MM.1S (cell line): ENCODE measurements at regions not wholly inside any gene's neighbourhood (a gene's known extent, or its start where the extent isn't known, plus 50 kb on each side); places are given as distances from the start of the nearest gene placed in this dataset.

ENCODE experiments used
- DNase-seq: peaks from one replicate; pipeline ENCODE4 v3.0.0-alpha.2; 2015
- H2AFZ ChIP-seq: fragments of 300-600 bp; sonication (generic); 2 replicates; pipeline ENCODE4 v1.6.0; 2016; ENCODE audit warnings: antibody characterized with exemption, low read length
- H3F3A ChIP-seq: fragments of 300-600 bp; sonication (generic); 2 replicates; pipeline ENCODE4 v1.6.1; 2016; ENCODE audit warnings: mild to moderate bottlenecking, antibody characterized with exemption, low read length, moderate library complexity, mixed read lengths; ENCODE audit not compliant: insufficient read depth
- H3K27ac ChIP-seq: fragments of 300-600 bp; sonication (generic); 2 replicates; pipeline ENCODE4 v1.5.1; 2016; ENCODE audit warnings: mild to moderate bottlenecking, low read length
- H3K27me3 ChIP-seq: fragments of 300-600 bp; sonication (generic); replicated peaks from 2 replicates; pipeline ENCODE4 v1.6.0; 2016; ENCODE audit warnings: low read length; ENCODE audit not compliant: insufficient read depth
- H3K36me3 ChIP-seq: fragments of 300-600 bp; sonication (generic); replicated peaks from 2 replicates; pipeline ENCODE4 v1.6.1; 2016; ENCODE audit warnings: mild to moderate bottlenecking, low read length, mixed read lengths; ENCODE audit not compliant: insufficient read depth
- H3K4me1 ChIP-seq: fragments of 300-600 bp; sonication (generic); 2 replicates; pipeline ENCODE4 v1.6.1; 2016; ENCODE audit warnings: low read length, mixed read lengths
- H3K4me2 ChIP-seq: fragments of 300-600 bp; sonication (generic); 2 replicates; pipeline ENCODE4 v1.6.0; 2016; ENCODE audit warnings: low read depth, low read length
- H3K4me3 ChIP-seq: fragments of 300-600 bp; sonication (generic); 2 replicates; pipeline ENCODE4 v1.5.1; 2016; ENCODE audit warnings: low read length, mixed read lengths
- H3K79me2 ChIP-seq: fragments of 300-600 bp; sonication (generic); 2 replicates; pipeline ENCODE4 v1.6.1; 2016; ENCODE audit warnings: mixed run types, low read length, mixed read lengths
- H3K9ac ChIP-seq: fragments of 300-600 bp; sonication (generic); 2 replicates; pipeline ENCODE4 v1.6.1; 2016; ENCODE audit warnings: low read length, mixed read lengths
- H3K9me2 ChIP-seq: fragments of 300-600 bp; sonication (generic); replicated peaks from 2 replicates; pipeline ENCODE4 v1.6.1; 2016; ENCODE audit warnings: mild to moderate bottlenecking, low read length, mixed read lengths; ENCODE audit not compliant: insufficient read depth
- H3K9me3 ChIP-seq: fragments of 300-600 bp; sonication (generic); replicated peaks from 2 replicates; pipeline ENCODE4 v1.6.1; 2016; ENCODE audit warnings: mild to moderate bottlenecking, low read length, mixed read lengths; ENCODE audit not compliant: insufficient read depth
- H4K20me1 ChIP-seq: fragments of 300-600 bp; sonication (generic); 2 replicates; pipeline ENCODE4 v1.6.1; 2016; ENCODE audit warnings: mild to moderate bottlenecking, low read length, moderate library complexity, mixed read lengths; ENCODE audit not compliant: insufficient read depth
- EZH2 ChIP-seq: fragments of 300-600 bp; sonication (generic); optimal IDR thresholded peaks from 2 replicates; pipeline ENCODE3; 2017; ENCODE audit warnings: low read depth, mild to moderate bottlenecking, antibody characterized with exemption, low read length, mixed read lengths
- EZH2phosphoT487 ChIP-seq: fragments of 300-600 bp; sonication (generic); IDR thresholded peaks from 2 replicates; pipeline ENCODE4 v1.6.1; 2018; ENCODE audit warnings: antibody characterized with exemption, low read length
- TF ChIP-seq, protein P1 (sequence below): fragments of 300-600 bp; sonication (generic); IDR thresholded peaks from 2 replicates; pipeline ENCODE4 v1.5.1; 2016; ENCODE audit warnings: antibody characterized with exemption, low read length, mixed read lengths

DNA sequence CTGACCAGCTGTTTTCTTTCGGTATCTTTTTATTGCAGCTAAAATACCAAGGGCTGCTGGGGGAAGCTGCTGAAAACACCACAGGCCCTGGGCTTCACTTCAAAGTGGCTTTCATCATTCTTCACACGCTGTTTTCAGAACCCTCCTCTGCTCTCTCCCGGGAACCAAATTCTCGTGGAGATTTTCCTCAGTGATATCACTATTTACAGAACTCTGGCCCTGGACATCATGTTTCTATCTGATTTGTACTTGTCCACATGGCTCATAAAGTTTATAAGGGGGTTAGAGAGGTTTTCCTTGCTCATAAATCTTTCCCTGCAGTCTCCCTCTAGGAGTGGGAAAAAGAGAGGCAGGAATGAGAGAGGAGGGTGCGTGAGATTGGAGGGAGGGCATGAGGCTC lies 177.4 kb upstream of the NPVF start:
- H3K27me3 ChIP-seq = no peaks in the 10 kb centered on the region
- H3K9ac ChIP-seq = no peak overlapping the region
- no peak overlapping the region for H3K4me3 ChIP-seq
- no peaks in the 10 kb centered on the region for H3K4me1 ChIP-seq
- no peak overlapping the region for H3K4me2 ChIP-seq
- H3K9me3 ChIP-seq = no peaks in the 10 kb centered on the region
- H2AFZ ChIP-seq = no peak overlapping the region
- DNase-seq = no peak
- no peaks in the 10 kb centered on the region for H3K79me2 ChIP-seq
- no peaks in the 10 kb centered on the region for H4K20me1 ChIP-seq
- H3K9me2 ChIP-seq = no peaks in the 10 kb centered on the region
- TF ChIP-seq EZH2 (no peak), EZH2phosphoT487 (no peak)
- TF ChIP-seq, protein P1, sequence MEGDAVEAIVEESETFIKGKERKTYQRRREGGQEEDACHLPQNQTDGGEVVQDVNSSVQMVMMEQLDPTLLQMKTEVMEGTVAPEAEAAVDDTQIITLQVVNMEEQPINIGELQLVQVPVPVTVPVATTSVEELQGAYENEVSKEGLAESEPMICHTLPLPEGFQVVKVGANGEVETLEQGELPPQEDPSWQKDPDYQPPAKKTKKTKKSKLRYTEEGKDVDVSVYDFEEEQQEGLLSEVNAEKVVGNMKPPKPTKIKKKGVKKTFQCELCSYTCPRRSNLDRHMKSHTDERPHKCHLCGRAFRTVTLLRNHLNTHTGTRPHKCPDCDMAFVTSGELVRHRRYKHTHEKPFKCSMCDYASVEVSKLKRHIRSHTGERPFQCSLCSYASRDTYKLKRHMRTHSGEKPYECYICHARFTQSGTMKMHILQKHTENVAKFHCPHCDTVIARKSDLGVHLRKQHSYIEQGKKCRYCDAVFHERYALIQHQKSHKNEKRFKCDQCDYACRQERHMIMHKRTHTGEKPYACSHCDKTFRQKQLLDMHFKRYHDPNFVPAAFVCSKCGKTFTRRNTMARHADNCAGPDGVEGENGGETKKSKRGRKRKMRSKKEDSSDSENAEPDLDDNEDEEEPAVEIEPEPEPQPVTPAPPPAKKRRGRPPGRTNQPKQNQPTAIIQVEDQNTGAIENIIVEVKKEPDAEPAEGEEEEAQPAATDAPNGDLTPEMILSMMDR = no peak
- H3K36me3 ChIP-seq = no peaks in the 10 kb centered on the region
- H3F3A ChIP-seq = no peaks in the 10 kb centered on the region
- H3K27ac ChIP-seq = no peak overlapping the region

DNA sequence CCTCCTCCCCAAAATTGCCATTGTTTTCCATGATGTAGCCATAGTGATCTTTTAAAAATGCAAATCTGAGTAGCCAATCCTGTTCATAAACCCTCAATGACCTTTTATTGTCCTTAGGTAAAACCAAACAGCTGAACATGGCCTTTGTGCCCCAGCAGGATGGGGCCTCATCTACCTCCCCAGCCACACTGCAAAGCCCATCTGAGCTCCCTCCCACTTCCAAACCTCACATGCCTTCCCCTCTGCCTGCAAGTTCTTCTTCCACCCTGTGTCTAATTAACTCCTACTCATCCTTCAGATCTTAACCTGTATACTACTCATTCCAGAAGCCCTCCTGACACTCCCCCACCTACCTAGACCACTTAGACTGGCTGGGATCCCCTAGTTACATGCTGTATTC lies 178.8 kb upstream of the NPVF start:
- Histone ChIP-seq H3K4me2 (no peak overlapping the region), H3K27ac (no peak overlapping the region), H3K79me2 (no peaks in the 10 kb centered on the region), H3K9ac (no peak overlapping the region), H3F3A (no peaks in the 10 kb centered on the region), H3K4me3 (no peak overlapping the region), H3K9me3 (no peaks in the 10 kb centered on the region), H3K27me3 (no peaks in the 10 kb centered on the region), H4K20me1 (no peaks in the 10 kb centered on the region), H2AFZ (no peak overlapping the region), H3K36me3 (no peaks in the 10 kb centered on the region), H3K9me2 (no peaks in the 10 kb centered on the region), H3K4me1 (no peaks in the 10 kb centered on the region)
- TF ChIP-seq EZH2phosphoT487 = no peak
- no peak for DNase-seq

DNA sequence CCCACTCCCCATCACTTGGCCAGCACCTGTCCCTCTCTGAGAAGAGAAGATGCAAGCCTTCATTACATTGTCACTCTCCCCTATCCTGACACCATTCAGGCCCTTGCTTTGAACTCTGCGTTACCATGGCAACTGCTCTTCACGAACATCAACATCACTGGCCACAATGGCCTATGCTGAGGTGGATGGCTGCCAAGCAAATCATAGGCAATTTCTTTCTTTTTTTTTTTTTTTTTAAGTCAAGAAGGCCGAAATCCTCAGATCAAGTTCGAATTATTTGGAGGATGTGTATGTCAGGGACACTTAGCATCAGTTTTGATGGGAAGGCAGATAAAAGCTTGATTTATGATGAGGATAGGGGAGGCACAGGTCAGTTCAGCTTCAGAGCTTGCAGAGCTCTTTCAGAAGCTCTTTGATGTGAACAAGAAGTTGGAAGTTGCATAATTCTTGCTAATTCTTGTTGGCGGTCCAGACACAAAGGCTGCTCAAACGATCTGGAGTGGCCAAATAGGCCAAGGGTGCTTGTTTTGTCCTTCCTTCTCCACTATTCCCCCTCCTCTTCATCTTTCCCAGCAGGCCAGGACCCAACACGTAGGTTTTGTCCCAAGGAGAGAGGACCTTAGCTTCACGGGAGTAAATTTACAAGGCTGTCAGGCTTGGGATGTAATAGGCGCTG lies 179.9 kb upstream of the NPVF start:
- no peaks in the 10 kb centered on the region for H3K4me1 ChIP-seq
- H3K27ac ChIP-seq = no peak overlapping the region
- no peak overlapping the region for H3K4me2 ChIP-seq
- no peak overlapping the region for H3K9ac ChIP-seq
- no peak for DNase-seq
- no peaks in the 10 kb centered on the region for H3K9me3 ChIP-seq
- no peaks in the 10 kb centered on the region for H3K79me2 ChIP-seq
- no peaks in the 10 kb centered on the region for H3F3A ChIP-seq
- no peaks in the 10 kb centered on the region for H4K20me1 ChIP-seq
- no peak overlapping the region for H2AFZ ChIP-seq
- H3K4me3 ChIP-seq = no peak overlapping the region
- no peaks in the 10 kb centered on the region for H3K9me2 ChIP-seq
- TF ChIP-seq EZH2 (no peak), EZH2phosphoT487 (no peak)
- TF ChIP-seq, protein P1 = no peak
- no peaks in the 10 kb centered on the region for H3K36me3 ChIP-seq
- H3K27me3 ChIP-seq = no peaks in the 10 kb centered on the region

DNA sequence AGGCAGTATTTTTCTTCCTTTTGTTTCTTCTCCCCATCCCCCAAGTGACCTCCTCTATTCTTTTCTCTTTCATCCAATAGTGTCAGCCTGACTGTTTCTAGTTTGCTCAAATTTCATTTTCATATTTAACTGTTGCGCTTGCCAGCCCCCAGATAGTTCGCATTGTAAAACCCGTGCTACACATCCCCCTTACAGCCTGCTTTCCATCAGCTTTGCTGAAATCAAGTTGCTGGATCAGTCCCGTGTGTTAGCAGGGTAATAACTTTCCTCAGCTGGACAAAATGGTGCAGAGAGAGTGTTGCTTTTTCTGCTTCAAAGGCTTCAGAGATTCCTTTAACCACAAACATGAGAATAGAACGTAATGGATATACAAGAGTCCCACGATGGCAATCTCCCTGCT lies 180.6 kb upstream of the NPVF start:
- H2AFZ ChIP-seq = no peak overlapping the region
- no peaks in the 10 kb centered on the region for H4K20me1 ChIP-seq
- no peak overlapping the region for H3K27ac ChIP-seq
- no peak overlapping the region for H3K9ac ChIP-seq
- TF ChIP-seq, protein P1 = no peak
- TF ChIP-seq EZH2 = no peak
- TF ChIP-seq EZH2phosphoT487 = no peak
- no peak for DNase-seq
- no peaks in the 10 kb centered on the region for H3K9me3 ChIP-seq
- H3K9me2 ChIP-seq = no peaks in the 10 kb centered on the region
- H3K27me3 ChIP-seq = no peaks in the 10 kb centered on the region
- no peaks in the 10 kb centered on the region for H3K4me1 ChIP-seq
- no peaks in the 10 kb centered on the region for H3K79me2 ChIP-seq
- no peak overlapping the region for H3K4me3 ChIP-seq
- H3K36me3 ChIP-seq = no peaks in the 10 kb centered on the region
- no peaks in the 10 kb centered on the region for H3F3A ChIP-seq
- no peak overlapping the region for H3K4me2 ChIP-seq
